HG02970 (cell line): ENCODE measurements at regions not wholly inside any gene's neighbourhood (a gene's known extent, or its start where the extent isn't known, plus 50 kb on each side); places are given as distances from the start of the nearest gene placed in this dataset.
"Not testable (repeated sequence)": the region's sequence is repeated elsewhere in the genome, so short reads cannot be mapped to it uniquely, and the experiment has no call there.

Experiments
- ATAC-seq: cut with Tn5 transposase; IDR thresholded peaks from one replicate; pipeline ENCODE4 v1.9.1; 2021; ENCODE audit warnings: mild to moderate bottlenecking, moderate library complexity, moderate number of reproducible peaks; ENCODE audit not compliant: unreplicated experiment, low FRiP score

- ATAC-seq, result no peak
Measured at GRCh38 chr2:66189553-66189952, 245.4 kb upstream of the MEIS1 start.

DNA sequence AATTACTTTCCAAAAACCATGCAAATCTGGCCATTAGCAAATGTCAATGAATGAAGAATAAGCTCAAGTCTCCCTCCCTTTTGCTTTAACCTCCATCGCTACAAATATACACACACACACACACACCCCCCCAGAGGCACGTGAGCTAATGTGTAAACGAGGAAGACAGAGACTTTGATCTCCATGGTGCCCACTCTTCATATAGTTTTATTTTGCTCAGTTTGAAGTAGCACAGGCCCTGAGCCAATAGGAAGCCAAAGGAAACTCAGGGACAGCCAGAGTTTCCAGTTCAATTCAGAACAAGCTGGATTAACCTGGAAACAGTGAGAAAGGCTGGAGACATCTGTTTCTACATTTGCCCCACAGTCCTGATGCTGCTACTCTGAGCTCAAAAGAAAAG, 248.4 kb upstream of the MEIS1 start:
- no peak for ATAC-seq

- ATAC-seq, result no peak
Measured at GRCh38 chr2:66185497-66186054, 249.3 kb upstream of the MEIS1 start.

DNA sequence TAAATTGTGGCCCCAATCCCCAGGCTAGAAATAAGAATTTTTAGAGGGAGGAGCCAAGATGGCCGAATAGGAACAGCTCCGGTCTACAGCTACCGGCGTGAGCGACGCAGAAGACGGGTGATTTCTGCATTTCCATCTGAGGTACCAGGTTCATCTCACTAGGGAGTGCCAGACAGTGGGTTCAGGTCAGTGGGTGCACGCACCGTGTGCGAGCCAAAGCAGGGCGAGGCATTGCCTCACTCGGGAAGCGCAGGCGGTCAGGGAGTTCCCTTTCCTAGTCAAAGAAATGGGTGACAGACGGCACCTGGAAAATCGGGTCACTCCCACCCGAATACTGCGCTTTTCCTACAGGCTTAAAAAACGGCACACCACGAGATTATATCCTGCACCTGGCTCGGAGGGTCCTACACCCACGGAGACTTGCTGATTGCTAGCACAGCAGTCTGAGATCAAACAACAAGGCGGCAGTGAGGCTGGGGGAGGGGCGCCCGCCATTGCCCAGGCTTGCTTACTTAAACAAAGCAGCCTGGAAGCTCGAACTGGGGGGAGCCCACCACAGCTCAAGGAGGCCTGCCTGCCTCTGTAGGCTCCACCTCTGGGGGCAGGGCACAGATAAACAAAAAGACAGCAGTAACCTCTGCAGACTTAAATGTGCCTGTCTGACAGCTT, 257.7 kb upstream of the MEIS1 start:
- ATAC-seq, result not testable (repeated sequence)

DNA sequence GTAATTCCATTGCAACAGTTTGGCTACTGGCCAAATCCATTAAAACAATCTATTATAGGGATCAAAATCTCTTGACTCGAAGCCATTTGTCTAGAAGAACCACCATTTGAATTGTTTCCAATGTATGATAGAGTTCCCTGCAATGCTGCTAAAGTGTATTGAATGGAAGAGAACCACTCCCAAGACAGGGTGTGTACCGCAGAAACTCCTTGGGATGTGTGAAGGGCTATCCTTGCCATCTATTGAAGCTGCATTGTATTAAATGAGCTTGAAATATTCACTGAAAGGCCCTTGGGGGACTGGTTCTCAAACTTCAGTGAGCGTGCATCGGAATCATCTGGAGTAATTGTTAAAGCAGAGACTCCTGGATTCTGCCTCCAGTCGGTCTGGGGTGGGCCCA, 260.4 kb upstream of the MEIS1 start:
- ATAC-seq, result no peak

- ATAC-seq, result no peak
Measured at GRCh38 chr2:66173645-66174044, 261.3 kb upstream of the MEIS1 start.

DNA sequence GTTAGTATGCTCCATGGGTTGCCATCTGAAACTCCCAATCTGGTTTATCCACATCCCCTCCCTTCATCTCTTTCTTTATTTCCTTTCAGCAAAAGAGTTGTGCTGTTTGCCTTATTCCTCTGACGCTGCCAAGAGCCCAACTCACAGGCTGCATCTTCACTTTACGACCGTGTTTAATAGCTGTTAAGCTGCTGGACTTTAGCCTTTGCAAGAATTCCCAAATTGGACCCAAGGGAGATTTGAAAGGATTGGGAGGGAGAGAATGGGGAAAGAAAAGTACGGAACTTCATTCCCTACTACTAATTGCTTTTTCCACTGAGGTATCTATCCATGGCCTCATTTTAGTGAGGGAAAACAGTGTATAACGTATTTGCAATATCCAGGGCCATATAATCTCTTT, 263.4 kb upstream of the MEIS1 start:
- no peak for ATAC-seq

DNA sequence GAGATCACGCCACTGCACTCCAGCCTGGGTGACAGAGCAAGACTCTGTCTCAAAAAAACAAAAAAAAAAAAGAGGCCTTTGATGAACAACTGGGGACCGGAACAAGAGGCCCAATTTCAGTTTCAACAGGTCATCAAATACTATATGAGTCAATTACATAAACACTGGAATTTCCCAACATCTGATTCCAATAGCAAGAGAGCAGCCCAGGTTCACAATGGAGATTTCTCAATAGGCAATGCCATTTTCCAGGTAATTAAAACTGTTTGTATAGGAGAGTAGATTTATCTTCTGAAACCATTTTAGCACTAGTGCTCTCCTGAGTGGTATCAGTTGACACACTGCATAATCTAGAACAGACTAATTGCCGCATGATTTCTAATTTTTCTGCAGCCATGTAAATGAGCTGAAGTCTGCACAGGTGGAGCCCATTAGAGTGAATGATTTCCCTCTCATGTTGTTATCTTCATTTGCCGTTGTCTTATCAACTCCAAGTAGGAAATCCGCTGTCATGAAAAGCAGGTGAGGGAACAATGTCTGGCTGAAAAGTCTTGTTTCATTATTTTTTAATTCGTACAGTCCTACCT, 264.1 kb upstream of the MEIS1 start:
- no peak for ATAC-seq

DNA sequence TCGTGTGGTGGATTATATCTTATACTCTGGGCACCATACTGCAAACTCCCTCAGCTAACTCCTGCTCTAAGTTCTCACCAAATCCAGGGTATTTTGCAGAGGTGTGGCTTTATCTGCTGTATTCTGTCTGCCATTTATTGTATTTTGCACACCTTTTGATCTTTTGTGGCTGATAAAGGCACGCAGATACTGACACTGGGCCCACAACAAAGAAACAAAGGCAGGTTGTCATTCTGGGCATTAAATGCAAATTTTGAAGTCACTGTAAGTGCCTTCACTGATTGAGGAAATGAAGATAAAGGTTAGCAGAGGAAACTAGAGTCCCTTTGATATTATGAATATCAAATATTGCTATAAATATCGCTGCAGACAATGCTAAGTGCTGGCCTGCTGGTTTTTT, 265.8 kb upstream of the MEIS1 start:
- no peak for ATAC-seq

- ATAC-seq, result no peak
Measured at GRCh38 chr2:66164470-66164869, 270.5 kb upstream of the MEIS1 start.

DNA sequence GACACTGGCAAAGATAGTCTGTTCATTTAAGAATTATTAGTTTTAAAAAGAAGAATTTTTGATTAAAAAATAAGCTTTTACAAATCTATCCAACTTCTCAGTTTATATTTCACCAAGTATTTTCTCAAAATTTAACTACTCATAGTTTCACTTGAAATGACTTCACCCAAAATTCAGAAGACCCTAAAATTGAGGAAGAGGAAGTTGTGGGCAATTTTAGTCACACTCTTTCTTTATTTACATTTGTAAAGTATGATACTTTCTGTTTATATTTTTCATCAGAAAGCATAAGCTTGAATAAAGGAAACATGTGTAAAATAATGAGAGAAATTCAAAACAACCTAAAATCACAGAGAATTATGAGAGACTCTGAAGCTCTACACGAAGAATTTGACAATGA, 278.8 kb upstream of the MEIS1 start:
- ATAC-seq, result no peak

DNA sequence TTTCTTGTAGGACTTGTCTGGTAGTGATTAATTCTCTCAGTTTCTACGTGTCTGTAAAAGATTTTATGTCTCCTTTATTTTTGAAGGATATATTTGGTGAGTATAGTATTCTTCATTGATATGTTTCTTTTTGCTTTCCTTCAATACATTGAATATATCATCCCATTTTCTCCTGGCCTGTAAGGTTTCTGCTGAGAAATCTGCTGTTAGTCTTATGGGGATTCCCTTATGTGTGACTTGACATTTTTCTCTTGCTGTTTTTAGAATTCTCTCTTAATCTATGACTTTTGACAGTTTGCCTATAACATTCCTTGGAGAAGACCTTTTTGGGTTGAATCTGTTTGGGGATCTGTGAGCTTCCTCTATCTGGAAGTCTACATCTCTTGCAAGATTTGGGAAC, 281.0 kb upstream of the MEIS1 start:
- no peak for ATAC-seq

GRCh38 chr2:66145490-66145889, 289.4 kb upstream of the MEIS1 start:
- ATAC-seq, result no peak

DNA sequence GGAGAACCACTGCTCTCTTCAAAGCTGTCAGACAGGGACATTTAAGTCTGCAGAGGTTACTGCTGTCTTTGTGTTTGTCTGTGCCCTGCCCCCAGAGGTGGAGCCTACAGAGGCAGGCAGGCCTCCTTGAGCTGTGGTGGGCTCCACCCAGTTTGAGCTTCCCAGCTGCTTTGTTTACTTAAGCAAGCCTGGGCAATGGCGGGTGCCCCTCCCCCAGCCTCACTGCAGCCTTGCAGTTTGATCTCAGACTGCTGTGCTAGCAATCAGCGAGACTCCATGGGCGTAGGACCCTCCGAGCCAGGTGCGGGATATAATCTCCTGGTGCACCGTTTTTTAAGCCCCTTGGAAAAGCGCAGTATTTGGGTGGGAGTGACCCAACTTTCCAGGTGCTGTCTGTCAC, 290.6 kb upstream of the MEIS1 start:
- ATAC-seq, result not testable (repeated sequence)

- no peak for ATAC-seq
Measured at GRCh38 chr2:66137606-66138130, 297.3 kb upstream of the MEIS1 start.

DNA sequence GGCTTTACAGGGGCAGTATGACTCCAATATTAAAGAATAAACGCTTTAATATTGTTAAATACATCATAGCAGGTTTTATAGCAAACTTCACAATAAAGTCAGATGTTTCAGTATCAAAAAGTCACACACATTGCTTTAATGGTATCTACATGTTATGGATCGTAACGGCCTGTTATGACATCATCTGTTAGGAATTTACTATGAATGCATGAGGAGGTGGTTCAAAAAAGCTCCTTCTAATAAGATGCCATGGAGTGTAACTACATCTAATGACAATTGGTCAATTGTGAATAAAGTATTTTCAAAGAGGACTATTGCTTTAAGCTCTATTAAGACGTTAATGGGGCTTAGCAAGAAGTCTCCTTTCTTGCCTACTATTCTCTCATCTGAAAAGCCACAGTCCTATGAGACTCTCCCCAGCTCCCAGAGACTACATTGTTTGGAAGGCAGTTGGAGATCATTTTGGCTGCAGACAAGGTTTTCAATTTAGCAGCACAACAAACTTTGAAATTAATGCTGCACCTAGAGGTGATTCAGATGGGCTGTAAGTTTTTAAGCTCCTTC, 300.7 kb upstream of the MEIS1 start:
- ATAC-seq, result no peak

DNA sequence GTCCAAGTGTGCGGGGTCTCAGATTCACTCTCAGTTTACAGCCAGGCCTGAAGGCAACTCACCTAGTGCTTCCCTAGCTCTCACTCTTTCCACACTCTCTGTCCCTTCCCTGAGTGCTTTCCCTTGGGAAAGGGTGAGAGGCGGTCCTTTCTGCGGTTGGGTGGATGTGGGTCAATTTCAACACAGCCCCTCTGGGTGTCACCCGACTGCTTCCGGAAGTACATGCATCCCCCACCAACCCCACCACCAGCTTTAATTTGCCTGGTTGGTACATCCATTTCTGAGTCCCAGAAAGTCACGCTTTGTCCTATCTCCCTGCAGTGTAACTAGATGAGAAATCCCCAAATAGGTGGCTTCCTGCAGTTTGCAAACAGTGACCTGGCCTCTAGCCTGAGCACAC, 307.3 kb upstream of the MEIS1 start:
- ATAC-seq, result no peak

GRCh38 chr2:66127061-66127460, 307.9 kb upstream of the MEIS1 start:
- no peak for ATAC-seq

- ATAC-seq, result no peak
Measured at GRCh38 chr2:66125951-66126350, 309.0 kb upstream of the MEIS1 start.

DNA sequence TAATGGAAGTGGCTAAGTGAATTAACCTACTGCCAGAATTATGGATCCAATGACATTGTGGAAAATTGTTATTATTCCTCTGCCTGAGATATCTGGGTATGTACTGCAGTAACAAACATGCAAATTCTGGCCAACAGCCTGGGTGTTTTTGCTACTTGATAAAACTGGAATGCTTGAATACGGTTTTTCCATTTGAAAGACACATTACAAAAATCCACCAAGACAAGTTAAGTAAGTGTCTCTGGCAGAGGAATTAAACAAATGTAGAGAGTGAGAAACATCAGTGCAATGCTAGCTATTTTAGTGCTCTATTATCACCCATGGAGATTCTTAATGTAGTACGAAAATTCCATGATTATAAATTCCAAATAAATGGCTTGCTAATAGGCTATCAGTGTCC, 312.4 kb upstream of the MEIS1 start:
- no peak for ATAC-seq

DNA sequence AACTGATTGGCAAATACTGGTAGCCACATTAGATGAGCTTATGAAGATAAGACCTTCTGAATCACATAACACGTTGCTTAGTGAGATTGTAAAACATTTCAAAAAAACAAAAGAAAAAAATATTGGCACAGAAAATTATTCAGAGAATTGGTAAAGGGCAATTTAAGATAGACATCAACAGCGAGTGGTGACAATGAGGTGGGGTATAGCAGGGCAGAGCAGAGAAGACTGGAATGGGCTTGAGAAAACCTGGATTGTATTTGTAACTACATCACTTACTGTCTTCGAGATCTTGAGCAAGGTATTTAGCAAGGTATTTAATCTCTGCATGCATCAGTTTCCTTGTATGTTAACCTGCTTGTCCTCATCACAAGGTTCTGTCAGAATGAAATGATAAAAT, 313.0 kb upstream of the MEIS1 start:
- ATAC-seq, result no peak
